Endothelial cell of umbilical vein (primary cell): ENCODE measurements at regions not wholly inside any gene's neighbourhood (a gene's known extent, or its start where the extent isn't known, plus 50 kb on each side); places are given as distances from the start of the nearest gene placed in this dataset.

Experiments used
- EZH2 ChIP-seq: IDR thresholded peaks from 2 replicates; pipeline ENCODE4 v1.6.1; 2012; ENCODE audit warnings: borderline replicate concordance, low read depth, mild to moderate bottlenecking, moderate library complexity, low read length, inconsistent platforms; ENCODE audit not compliant: severe bottlenecking
- FOS ChIP-seq: IDR thresholded peaks from 2 replicates; pipeline ENCODE4 v1.6.1; 2011; ENCODE audit warnings: mild to moderate bottlenecking, low read length, moderate library complexity, borderline replicate concordance; ENCODE audit not compliant: insufficient read depth
- GATA2 ChIP-seq: IDR thresholded peaks from 2 replicates; pipeline ENCODE4 v1.7.0; 2011; ENCODE audit warnings: low read depth, mild to moderate bottlenecking, moderate library complexity, mixed read lengths, low read length; ENCODE audit not compliant: insufficient read length, insufficient read depth
- JUN ChIP-seq: IDR thresholded peaks from 2 replicates; pipeline ENCODE4 v1.6.1; 2011; ENCODE audit warnings: borderline replicate concordance, low read depth; ENCODE audit not compliant: insufficient read length, insufficient read depth
- MYC ChIP-seq: IDR thresholded peaks from one replicate; pipeline ENCODE4 v1.6.1; 2011; ENCODE audit warnings: mild to moderate bottlenecking, low read depth, low read length
- POLR2A ChIP-seq: IDR thresholded peaks from 2 replicates; pipeline ENCODE4 v1.6.1; 2012; ENCODE audit warnings: low read depth, mild to moderate bottlenecking, control low read depth, low read length
- POLR2AphosphoS5 ChIP-seq: IDR thresholded peaks from 2 replicates; pipeline ENCODE4 v1.6.1; 2012; ENCODE audit warnings: low read depth, mild to moderate bottlenecking, control low read depth, low read length, moderate library complexity; ENCODE audit not compliant: insufficient read depth
- TF ChIP-seq, protein P1 (sequence below): IDR thresholded peaks from 2 replicates; pipeline ENCODE4 v1.6.1; 2011; ENCODE audit not compliant: insufficient read depth, insufficient read length
- TF ChIP-seq, protein P2 (sequence below), 2 donors: IDR thresholded peaks; 1 replicate in 1 of 2; 2 replicates in 1 of 2; pipeline ENCODE4 v1.5.1; 2011; ENCODE audit warnings: low read length in 2 of 2, mild to moderate bottlenecking in 2 of 2, moderate library complexity in 2 of 2, control low read depth in 1 of 2, inconsistent platforms in 1 of 2, low read depth in 1 of 2; ENCODE audit not compliant: insufficient read depth in 1 of 2; ENCODE audit errors: extremely low read depth in 1 of 2

DNA sequence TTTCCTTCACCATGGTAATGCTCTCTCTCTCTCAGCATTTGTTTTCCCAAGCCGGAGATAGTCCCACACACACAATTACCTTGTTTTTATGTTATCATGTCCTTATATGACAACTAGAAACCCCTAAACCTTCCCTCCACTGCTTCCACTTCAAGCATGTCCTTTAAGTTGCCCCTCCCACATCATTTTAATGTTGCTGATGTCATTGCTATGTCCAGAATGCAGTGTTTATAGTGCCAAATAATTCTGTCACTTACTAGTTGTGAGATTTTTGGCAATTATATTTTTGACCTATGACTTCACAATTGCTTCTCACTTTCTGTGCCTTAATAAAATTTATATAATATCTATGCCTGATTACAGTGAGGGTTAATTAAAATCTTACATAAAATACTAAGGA is 645.9 kb downstream of the XPNPEP1 start:
- TF ChIP-seq EZH2 (no peak), POLR2A (no peak), POLR2AphosphoS5 (no peak), FOS (no peak), MYC (no peak), JUN (no peak), GATA2 (no peak)
- TF ChIP-seq, protein P1, sequence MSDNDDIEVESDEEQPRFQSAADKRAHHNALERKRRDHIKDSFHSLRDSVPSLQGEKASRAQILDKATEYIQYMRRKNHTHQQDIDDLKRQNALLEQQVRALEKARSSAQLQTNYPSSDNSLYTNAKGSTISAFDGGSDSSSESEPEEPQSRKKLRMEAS, result no peak
- TF ChIP-seq, protein P2, sequence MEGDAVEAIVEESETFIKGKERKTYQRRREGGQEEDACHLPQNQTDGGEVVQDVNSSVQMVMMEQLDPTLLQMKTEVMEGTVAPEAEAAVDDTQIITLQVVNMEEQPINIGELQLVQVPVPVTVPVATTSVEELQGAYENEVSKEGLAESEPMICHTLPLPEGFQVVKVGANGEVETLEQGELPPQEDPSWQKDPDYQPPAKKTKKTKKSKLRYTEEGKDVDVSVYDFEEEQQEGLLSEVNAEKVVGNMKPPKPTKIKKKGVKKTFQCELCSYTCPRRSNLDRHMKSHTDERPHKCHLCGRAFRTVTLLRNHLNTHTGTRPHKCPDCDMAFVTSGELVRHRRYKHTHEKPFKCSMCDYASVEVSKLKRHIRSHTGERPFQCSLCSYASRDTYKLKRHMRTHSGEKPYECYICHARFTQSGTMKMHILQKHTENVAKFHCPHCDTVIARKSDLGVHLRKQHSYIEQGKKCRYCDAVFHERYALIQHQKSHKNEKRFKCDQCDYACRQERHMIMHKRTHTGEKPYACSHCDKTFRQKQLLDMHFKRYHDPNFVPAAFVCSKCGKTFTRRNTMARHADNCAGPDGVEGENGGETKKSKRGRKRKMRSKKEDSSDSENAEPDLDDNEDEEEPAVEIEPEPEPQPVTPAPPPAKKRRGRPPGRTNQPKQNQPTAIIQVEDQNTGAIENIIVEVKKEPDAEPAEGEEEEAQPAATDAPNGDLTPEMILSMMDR (IDR thresholded peaks at IDR 0.05; ENCODE audit: extremely low read depth in 1 of 2, insufficient read depth in 1 of 2, low read depth in 1 of 2, low read length in 2 of 2), result no peak
